GM12865 (cell line): ENCODE measurements at regions not wholly inside any gene's neighbourhood (a gene's known extent, or its start where the extent isn't known, plus 50 kb on each side); places are given as distances from the start of the nearest gene placed in this dataset.

ENCODE experiments used
- DNase-seq: peaks from one replicate; pipeline ENCODE4 v3.0.0; 2010; ENCODE audit warnings: low read depth
- H3K4me3 ChIP-seq: 2 replicates; pipeline ENCODE4 v1.5.1; 2011; ENCODE audit warnings: mild to moderate bottlenecking, low read depth, low read length, control low read depth
- CTCF ChIP-seq: IDR thresholded peaks from 2 replicates; pipeline ENCODE4 v1.5.1; 2011; ENCODE audit warnings: low read length, control low read depth, low read depth, inconsistent platforms; ENCODE audit not compliant: insufficient read depth; ENCODE audit errors: missing control alignments

GRCh38 chr11:92822410-92822809, 147.0 kb upstream of the MTNR1B start:
- H3K4me3 ChIP-seq, result no peak overlapping the region
- TF ChIP-seq CTCF, result no peak
- DNase-seq, result no peak

GRCh38 chr11:92826136-92826535, 143.3 kb upstream of the MTNR1B start:
- TF ChIP-seq CTCF, result no peak
- no peak overlapping the region for H3K4me3 ChIP-seq
- DNase-seq, result no peak

- H3K4me3 ChIP-seq, result no peak overlapping the region
- no peak for DNase-seq
- TF ChIP-seq CTCF, result no peak
Measured at GRCh38 chr11:92826603-92827002, 142.8 kb upstream of the MTNR1B start.

- no peak for DNase-seq
- no peak for TF ChIP-seq CTCF
- no peak overlapping the region for H3K4me3 ChIP-seq
Measured at GRCh38 chr11:92827132-92827531, 142.3 kb upstream of the MTNR1B start.

GRCh38 chr11:92828556-92828955, 140.9 kb upstream of the MTNR1B start:
- DNase-seq, result no peak
- no peak overlapping the region for H3K4me3 ChIP-seq
- TF ChIP-seq CTCF, result no peak

- no peak overlapping the region for H3K4me3 ChIP-seq
- DNase-seq, result no peak
- no peak for TF ChIP-seq CTCF
Measured at GRCh38 chr11:92829121-92829520, 140.3 kb upstream of the MTNR1B start.

- TF ChIP-seq CTCF, result no peak
- no peak overlapping the region for H3K4me3 ChIP-seq
- no peak for DNase-seq
Measured at GRCh38 chr11:92829671-92830070, 139.8 kb upstream of the MTNR1B start.
